Hepatocyte (in vitro differentiated cells): ENCODE measurements at regions not wholly inside any gene's neighbourhood (a gene's known extent, or its start where the extent isn't known, plus 50 kb on each side); places are given as distances from the start of the nearest gene placed in this dataset.

Experiments used
- EZH2 ChIP-seq: fragments of 200-600 bp; sonication (generic); IDR thresholded peaks from 2 replicates; pipeline ENCODE4 v1.6.1; 2016; ENCODE audit warnings: antibody characterized with exemption, mild to moderate bottlenecking, borderline replicate concordance
- EZH2phosphoT487 ChIP-seq: fragments of 200-600 bp; sonication (generic); IDR thresholded peaks from one replicate; pipeline ENCODE4 v1.6.1; 2018; ENCODE audit warnings: antibody characterized with exemption, mild to moderate bottlenecking, low read depth, moderate library complexity; ENCODE audit not compliant: unreplicated experiment, severe bottlenecking
- TF ChIP-seq, protein P1 (sequence below): fragments of 200-600 bp; sonication (generic); IDR thresholded peaks from 2 replicates; pipeline ENCODE4 v1.5.1; 2016; ENCODE audit warnings: antibody characterized with exemption, mild to moderate bottlenecking; ENCODE audit not compliant: poor library complexity

DNA sequence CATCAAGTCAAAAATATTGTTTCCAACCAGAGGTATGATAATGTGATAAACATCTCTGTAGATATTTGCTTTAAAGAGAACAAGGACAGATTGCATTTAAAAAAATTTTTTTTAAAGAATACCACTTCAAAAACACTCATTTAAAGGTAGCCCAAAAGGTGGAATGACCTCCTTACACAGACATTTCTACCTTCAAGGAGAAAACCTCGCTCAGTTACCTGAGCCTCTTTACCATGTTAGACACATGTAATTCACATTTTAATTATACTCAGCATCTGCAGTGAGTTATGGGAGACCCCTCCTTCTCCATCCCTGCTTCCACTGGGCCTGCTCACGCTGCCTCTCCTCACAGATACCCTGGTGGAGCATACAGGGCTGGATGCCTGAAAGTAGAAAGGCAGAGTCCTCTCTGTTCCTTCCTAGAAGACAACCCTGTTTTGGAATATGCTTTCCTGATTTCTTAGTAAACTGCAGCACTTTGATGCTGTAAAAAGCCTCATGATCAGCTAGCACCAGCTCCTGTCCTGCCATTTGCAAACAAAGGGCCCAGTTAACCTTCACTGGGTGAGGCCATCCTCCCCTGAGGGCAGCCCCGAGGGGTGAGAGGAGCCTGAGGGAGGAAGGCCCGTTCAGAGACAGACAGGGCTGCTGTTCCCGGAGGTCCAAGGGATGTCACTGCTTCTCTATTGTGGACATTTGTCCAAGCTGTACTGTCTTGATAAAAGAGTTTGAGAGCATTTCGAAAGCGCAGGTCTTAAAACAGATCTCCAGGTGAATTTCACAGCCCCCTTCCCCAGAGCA is 117.8 kb downstream of the IRS2 start:
- TF ChIP-seq, protein P1, sequence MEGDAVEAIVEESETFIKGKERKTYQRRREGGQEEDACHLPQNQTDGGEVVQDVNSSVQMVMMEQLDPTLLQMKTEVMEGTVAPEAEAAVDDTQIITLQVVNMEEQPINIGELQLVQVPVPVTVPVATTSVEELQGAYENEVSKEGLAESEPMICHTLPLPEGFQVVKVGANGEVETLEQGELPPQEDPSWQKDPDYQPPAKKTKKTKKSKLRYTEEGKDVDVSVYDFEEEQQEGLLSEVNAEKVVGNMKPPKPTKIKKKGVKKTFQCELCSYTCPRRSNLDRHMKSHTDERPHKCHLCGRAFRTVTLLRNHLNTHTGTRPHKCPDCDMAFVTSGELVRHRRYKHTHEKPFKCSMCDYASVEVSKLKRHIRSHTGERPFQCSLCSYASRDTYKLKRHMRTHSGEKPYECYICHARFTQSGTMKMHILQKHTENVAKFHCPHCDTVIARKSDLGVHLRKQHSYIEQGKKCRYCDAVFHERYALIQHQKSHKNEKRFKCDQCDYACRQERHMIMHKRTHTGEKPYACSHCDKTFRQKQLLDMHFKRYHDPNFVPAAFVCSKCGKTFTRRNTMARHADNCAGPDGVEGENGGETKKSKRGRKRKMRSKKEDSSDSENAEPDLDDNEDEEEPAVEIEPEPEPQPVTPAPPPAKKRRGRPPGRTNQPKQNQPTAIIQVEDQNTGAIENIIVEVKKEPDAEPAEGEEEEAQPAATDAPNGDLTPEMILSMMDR: no peak
- TF ChIP-seq EZH2phosphoT487 (no peak), EZH2 (no peak)
